GM13976 (cell line): ENCODE measurements at regions not wholly inside any gene's neighbourhood (a gene's known extent, or its start where the extent isn't known, plus 50 kb on each side); places are given as distances from the start of the nearest gene placed in this dataset.
"Not testable (repeated sequence)": the region's sequence is repeated elsewhere in the genome, so short reads cannot be mapped to it uniquely, and the experiment has no call there.

Source experiments
- DNase-seq: peaks from one replicate; pipeline ENCODE4 v3.0.0; 2012; ENCODE audit warnings: low spot score
- CTCF ChIP-seq: IDR thresholded peaks from 2 replicates; pipeline ENCODE4 v1.5.1; 2012; ENCODE audit warnings: borderline replicate concordance, mild to moderate bottlenecking; ENCODE audit not compliant: insufficient read depth; ENCODE audit errors: extremely low read depth, missing control alignments, control extremely low read depth
- in situ Hi-C: fragments of 300-500 bp; cut with MboI; formaldehyde crosslinking; loops from one replicate; pipeline ENCODE4 v1.12.0; 2022; ENCODE audit warnings: low sequenced_read_pairs, mixed read lengths, inconsistent platforms; ENCODE audit not compliant: unreplicated experiment

- in situ Hi-C loops, result no loop called here
- DNase-seq, result no peak
- no peak for TF ChIP-seq CTCF
Observed at GRCh38 chr2:84236288-84236687, 222.8 kb downstream of the SUCLG1 start.

GRCh38 chr2:84234103-84234502 lies 225.0 kb downstream of the SUCLG1 start:
- in situ Hi-C loops, result no loop called here
- TF ChIP-seq CTCF, result no peak
- no peak for DNase-seq

- in situ Hi-C loops, result no loop called here
- no peak for TF ChIP-seq CTCF
- no peak for DNase-seq
Observed at GRCh38 chr2:84231478-84231877, 227.6 kb downstream of the SUCLG1 start.

GRCh38 chr2:84224121-84224520 lies 235.0 kb downstream of the SUCLG1 start:
- TF ChIP-seq CTCF, result no peak
- DNase-seq, result no peak
- in situ Hi-C loops, result no loop called here

- no peak for DNase-seq
- no peak for TF ChIP-seq CTCF
- in situ Hi-C loops, result no loop called here
Observed at GRCh38 chr2:84223191-84223590, 235.9 kb downstream of the SUCLG1 start.

- DNase-seq, in situ Hi-C loops: not testable (repeated sequence)
Observed at GRCh38 chr2:84221102-84221501, 238.0 kb downstream of the SUCLG1 start.

GRCh38 chr2:84217456-84217855 lies 241.6 kb downstream of the SUCLG1 start:
- no peak for TF ChIP-seq CTCF
- in situ Hi-C loops, result no loop called here
- no peak for DNase-seq
